ENCODE measurements at regions not wholly inside any gene's neighbourhood (a gene's known extent, or its start where the extent isn't known, plus 50 kb on each side); places are given as distances from the start of the nearest gene placed in this dataset.
A peak's percentile ranks its signal among the peaks of the same experiment; 100 is the strongest.

GRCh38 chr5:6949230-6949629 is 236.0 kb downstream of the TENT4A start:
- ATAC-seq (no peak), DNase-seq (no peak)
- Mint-ChIP-seq H3K36me3 (ENCODE audit: insufficient read depth) (no peaks in the 10 kb centered on the region), H3K4me3 (no peak overlapping the region), H3K27me3 (ENCODE audit: low read depth) (peaks cover 7% of the 10 kb centered on the region), H3K9me3 (no peaks in the 10 kb centered on the region), H3K4me1 (ENCODE audit: low read depth) (no peaks in the 10 kb centered on the region)

- Mint-ChIP-seq H3K36me3 (ENCODE audit: insufficient read depth) (no peaks in the 10 kb centered on the region), H3K4me3 (no peak overlapping the region), H3K9me3 (no peaks in the 10 kb centered on the region), H3K4me1 (ENCODE audit: low read depth) (no peaks in the 10 kb centered on the region), H3K27me3 (ENCODE audit: low read depth) (peaks cover 7% of the 10 kb centered on the region)
- no peak for ATAC-seq
- no peak for DNase-seq
These were observed 237.0 kb downstream of the TENT4A start for GRCh38 chr5:6950250-6950649.

DNA sequence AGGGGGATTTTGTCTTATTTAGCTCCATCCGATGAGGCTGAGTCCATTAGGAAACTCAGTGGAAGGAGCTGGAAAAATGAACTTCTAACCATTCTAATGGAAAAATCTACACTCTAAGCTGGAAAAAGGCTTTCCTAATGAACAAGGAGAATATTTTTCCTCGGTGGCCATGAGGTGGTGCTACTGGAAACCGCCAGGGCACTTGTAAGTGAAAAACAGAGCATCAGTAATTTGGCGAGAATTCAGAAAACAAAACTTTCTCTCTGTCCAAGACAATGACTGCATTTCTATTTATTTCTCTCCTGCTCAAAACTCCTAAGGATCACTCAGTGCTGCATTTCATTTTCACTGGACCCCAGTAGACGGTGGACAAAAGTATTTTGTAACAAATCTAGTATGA is 237.6 kb downstream of the TENT4A start:
- H3K36me3 Mint-ChIP-seq (ENCODE audit: insufficient read depth), result no peaks in the 10 kb centered on the region

DNA sequence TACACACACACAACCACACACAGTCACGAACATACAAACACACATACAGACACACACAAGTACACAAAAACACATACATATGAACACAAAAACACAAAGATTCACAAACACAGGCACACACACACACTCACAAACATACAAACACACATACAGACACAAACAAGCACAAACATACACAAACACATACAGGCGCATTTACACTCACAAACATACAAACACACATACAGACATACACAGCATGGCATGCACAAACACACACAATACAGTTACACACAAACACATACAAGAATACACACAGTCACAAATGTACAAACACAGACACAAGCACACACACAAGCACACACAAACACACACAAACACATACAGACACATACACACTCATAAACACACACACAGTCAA is 247.9 kb downstream of the TENT4A start:
- no peak overlapping the region for H3K4me3 Mint-ChIP-seq
- no peaks in the 10 kb centered on the region for H3K27me3 Mint-ChIP-seq (ENCODE audit: low read depth)
- ATAC-seq (no peak), DNase-seq (no peak)
- H3K4me1 Mint-ChIP-seq (ENCODE audit: low read depth), result no peaks in the 10 kb centered on the region
- H3K9me3 Mint-ChIP-seq, result peaks cover 6% of the 10 kb centered on the region
- no peaks in the 10 kb centered on the region for H3K36me3 Mint-ChIP-seq (ENCODE audit: insufficient read depth)

More for the DNA sequence above, 237.6 kb downstream of the TENT4A start:
- Mint-ChIP-seq H3K4me1 (ENCODE audit: low read depth) (no peaks in the 10 kb centered on the region), H3K4me3 (no peak overlapping the region), H3K9me3 (no peaks in the 10 kb centered on the region), H3K27me3 (ENCODE audit: low read depth) (peaks cover 7% of the 10 kb centered on the region)
- ATAC-seq (no peak), DNase-seq (no peak)

DNA sequence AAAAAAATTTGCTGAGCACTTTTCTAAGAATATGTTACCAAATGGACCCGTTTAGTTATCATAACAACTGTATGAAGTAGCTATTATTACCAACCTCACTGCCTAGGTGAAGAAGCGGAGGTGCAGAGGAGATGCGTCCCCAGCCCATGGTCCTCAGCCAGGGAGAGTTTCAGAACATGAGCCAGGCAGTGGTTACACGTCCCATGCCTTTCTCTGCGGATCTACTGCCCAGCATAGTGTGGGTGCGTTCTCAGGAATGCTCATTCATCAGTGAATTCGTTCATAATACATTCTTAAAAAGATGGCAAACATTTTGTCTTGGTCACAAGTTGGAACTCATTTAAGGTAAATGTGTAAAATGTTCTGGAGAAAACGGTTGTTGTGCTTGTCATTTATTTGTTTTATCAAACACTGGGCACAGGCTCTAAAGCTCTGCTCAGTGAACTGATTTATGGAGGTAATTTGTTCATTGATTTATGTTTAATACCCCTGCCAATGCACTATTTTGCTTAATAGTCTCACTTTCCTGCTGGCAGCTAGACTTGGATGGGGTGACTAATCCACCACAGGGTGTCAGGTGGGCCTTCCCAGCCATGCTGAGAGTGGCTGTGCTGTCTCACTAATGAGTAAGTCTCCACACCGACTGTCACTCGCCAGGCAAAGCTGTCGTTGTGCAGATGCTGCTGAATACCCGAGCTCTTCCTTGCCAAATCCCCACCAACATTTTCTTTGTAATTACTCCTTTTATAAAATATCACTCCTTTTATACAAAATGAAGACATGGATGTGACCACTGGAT is 248.8 kb downstream of the TENT4A start:
- ATAC-seq (no peak), DNase-seq (no peak)
- H3K27me3 Mint-ChIP-seq (ENCODE audit: low read depth), result no peaks in the 10 kb centered on the region
- H3K4me1 Mint-ChIP-seq (ENCODE audit: low read depth), result no peaks in the 10 kb centered on the region
- H3K4me3 Mint-ChIP-seq, result no peak overlapping the region
- H3K36me3 Mint-ChIP-seq (ENCODE audit: insufficient read depth), result no peaks in the 10 kb centered on the region
- H3K9me3 Mint-ChIP-seq, result peaks cover 7% of the 10 kb centered on the region

GRCh38 chr5:6976971-6977370 is 263.7 kb downstream of the TENT4A start:
- DNase-seq, result no peak
- no peaks in the 10 kb centered on the region for H3K27me3 Mint-ChIP-seq (ENCODE audit: low read depth)
- ATAC-seq, result no peak
- no peak overlapping the region for H3K4me3 Mint-ChIP-seq
- H3K36me3 Mint-ChIP-seq (ENCODE audit: insufficient read depth), result no peaks in the 10 kb centered on the region
- H3K4me1 Mint-ChIP-seq (ENCODE audit: low read depth), result no peaks in the 10 kb centered on the region
- no peaks in the 10 kb centered on the region for H3K9me3 Mint-ChIP-seq

GRCh38 chr5:6979061-6979460 is 265.8 kb downstream of the TENT4A start:
- Mint-ChIP-seq H3K36me3 (ENCODE audit: insufficient read depth) (no peaks in the 10 kb centered on the region), H3K9me3 (no peaks in the 10 kb centered on the region)

GRCh38 chr5:6989230-6989629 is 276.0 kb downstream of the TENT4A start:
- H3K36me3 Mint-ChIP-seq (ENCODE audit: insufficient read depth), result no peaks in the 10 kb centered on the region
- H3K4me1 Mint-ChIP-seq (ENCODE audit: low read depth), result no peaks in the 10 kb centered on the region
- H3K9me3 Mint-ChIP-seq, result no peaks in the 10 kb centered on the region
- ATAC-seq (no peak), DNase-seq (no peak)
- H3K27me3 Mint-ChIP-seq (ENCODE audit: low read depth), result peaks cover 2% of the 10 kb centered on the region
- H3K4me3 Mint-ChIP-seq, result no peak overlapping the region

More at GRCh38 chr5:6979061-6979460, 265.8 kb downstream of the TENT4A start:
- ATAC-seq, result no peak
- DNase-seq, result no peak
- Mint-ChIP-seq H3K4me1 (ENCODE audit: low read depth) (no peaks in the 10 kb centered on the region), H3K4me3 (no peak overlapping the region), H3K27me3 (ENCODE audit: low read depth) (no peaks in the 10 kb centered on the region)

DNA sequence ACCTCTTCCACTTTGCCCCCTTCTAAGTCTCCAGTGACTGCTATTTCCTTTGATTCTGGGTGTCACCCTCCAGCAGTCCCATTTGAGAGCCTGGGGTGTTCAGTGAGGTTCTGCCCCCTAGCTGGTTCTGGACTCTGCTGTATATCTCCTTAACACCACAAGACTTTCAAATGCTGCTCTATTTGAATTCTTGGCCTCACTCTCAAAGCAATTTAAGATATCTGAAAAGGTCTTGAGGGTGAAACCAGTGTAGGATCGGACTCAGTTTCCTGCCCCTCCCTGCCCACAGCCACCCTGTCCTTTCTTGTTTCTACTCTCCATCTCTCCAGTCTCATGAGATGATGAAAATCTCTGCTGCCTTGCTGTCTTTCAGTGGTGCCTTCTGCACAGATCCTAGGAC is 280.9 kb downstream of the TENT4A start:
- no peak for ATAC-seq
- no peaks in the 10 kb centered on the region for H3K9me3 Mint-ChIP-seq
- peaks cover 6% of the 10 kb centered on the region for H3K27me3 Mint-ChIP-seq (ENCODE audit: low read depth)
- no peaks in the 10 kb centered on the region for H3K36me3 Mint-ChIP-seq (ENCODE audit: insufficient read depth)
- no peaks in the 10 kb centered on the region for H3K4me1 Mint-ChIP-seq (ENCODE audit: low read depth)
- no peak for DNase-seq
- no peak overlapping the region for H3K4me3 Mint-ChIP-seq

GRCh38 chr5:6995115-6995514 is 281.9 kb downstream of the TENT4A start:
- no peaks in the 10 kb centered on the region for H3K36me3 Mint-ChIP-seq (ENCODE audit: insufficient read depth)
- H3K4me3 Mint-ChIP-seq, result no peak overlapping the region
- no peaks in the 10 kb centered on the region for H3K9me3 Mint-ChIP-seq
- no peaks in the 10 kb centered on the region for H3K4me1 Mint-ChIP-seq (ENCODE audit: low read depth)
- DNase-seq, result no peak
- ATAC-seq, result no peak
- H3K27me3 Mint-ChIP-seq (ENCODE audit: low read depth), result peaks cover 11% of the 10 kb centered on the region

DNA sequence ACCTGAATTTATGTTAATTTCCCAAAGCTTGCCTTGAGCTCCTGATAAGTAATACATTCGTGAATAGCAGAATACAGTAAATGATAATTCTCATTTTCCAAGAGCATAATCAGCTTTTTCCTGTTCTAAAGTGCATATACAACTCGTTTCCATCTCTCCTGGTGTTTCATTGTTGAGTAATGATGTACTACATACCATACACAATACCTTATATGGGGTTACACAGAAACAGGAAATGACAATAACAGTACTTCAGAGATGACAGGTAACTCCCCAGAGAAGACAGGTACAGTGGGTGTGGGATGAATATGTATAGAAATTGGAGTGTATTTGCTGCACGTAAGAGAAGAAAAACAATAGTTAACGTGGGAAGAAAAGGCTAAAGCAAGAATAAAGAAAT is 287.1 kb downstream of the TENT4A start:
- Mint-ChIP-seq H3K36me3 (ENCODE audit: insufficient read depth) (no peaks in the 10 kb centered on the region), H3K27me3 (ENCODE audit: low read depth) (peaks cover 9% of the 10 kb centered on the region), H3K4me1 (ENCODE audit: low read depth) (no peaks in the 10 kb centered on the region), H3K4me3 (no peak overlapping the region), H3K9me3 (peaks cover 3% of the 10 kb centered on the region)
- peak in 1 of 2 donors; percentile 28 for ATAC-seq
- DNase-seq, result no peak

GRCh38 chr5:7010591-7010990 is 297.4 kb downstream of the TENT4A start:
- no peaks in the 10 kb centered on the region for H3K4me1 Mint-ChIP-seq (ENCODE audit: low read depth)
- no peak for ATAC-seq

DNA sequence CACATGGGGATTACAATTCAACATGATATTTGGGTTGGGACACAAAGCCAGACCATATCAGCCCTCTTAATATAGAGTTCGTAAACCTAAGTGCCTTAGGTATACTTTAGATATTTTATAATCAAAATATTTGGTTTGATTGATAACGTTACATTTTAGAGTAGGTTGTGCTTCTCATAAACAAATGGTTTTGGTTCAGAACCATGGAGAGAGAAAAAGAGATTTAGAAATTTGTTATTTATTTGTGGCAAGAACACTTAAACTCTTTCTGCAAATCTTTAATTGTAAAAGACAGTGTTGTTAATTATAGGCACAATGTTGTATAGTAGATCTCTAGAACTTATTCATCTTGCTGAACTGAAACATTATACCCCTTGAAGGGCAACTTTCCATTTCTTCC is 298.8 kb downstream of the TENT4A start:
- H3K9me3 Mint-ChIP-seq, result no peaks in the 10 kb centered on the region
- ATAC-seq (no peak), DNase-seq (no peak)
- no peaks in the 10 kb centered on the region for H3K4me1 Mint-ChIP-seq (ENCODE audit: low read depth)
- peaks cover 1% of the 10 kb centered on the region for H3K27me3 Mint-ChIP-seq (ENCODE audit: low read depth)
- no peak overlapping the region for H3K4me3 Mint-ChIP-seq
- H3K36me3 Mint-ChIP-seq (ENCODE audit: insufficient read depth), result no peaks in the 10 kb centered on the region

More at GRCh38 chr5:7010591-7010990, 297.4 kb downstream of the TENT4A start:
- Mint-ChIP-seq H3K4me3 (no peak overlapping the region), H3K36me3 (ENCODE audit: insufficient read depth) (no peaks in the 10 kb centered on the region), H3K9me3 (no peaks in the 10 kb centered on the region), H3K27me3 (ENCODE audit: low read depth) (no peaks in the 10 kb centered on the region)
- no peak for DNase-seq

GRCh38 chr5:7014611-7015010 is 301.4 kb downstream of the TENT4A start:
- ATAC-seq (no peak), DNase-seq (no peak)
- H3K4me1 Mint-ChIP-seq (ENCODE audit: low read depth), result no peaks in the 10 kb centered on the region
- H3K27me3 Mint-ChIP-seq (ENCODE audit: low read depth), result peaks cover 1% of the 10 kb centered on the region
- H3K9me3 Mint-ChIP-seq, result no peaks in the 10 kb centered on the region
- H3K4me3 Mint-ChIP-seq, result no peak overlapping the region
- no peaks in the 10 kb centered on the region for H3K36me3 Mint-ChIP-seq (ENCODE audit: insufficient read depth)

DNA sequence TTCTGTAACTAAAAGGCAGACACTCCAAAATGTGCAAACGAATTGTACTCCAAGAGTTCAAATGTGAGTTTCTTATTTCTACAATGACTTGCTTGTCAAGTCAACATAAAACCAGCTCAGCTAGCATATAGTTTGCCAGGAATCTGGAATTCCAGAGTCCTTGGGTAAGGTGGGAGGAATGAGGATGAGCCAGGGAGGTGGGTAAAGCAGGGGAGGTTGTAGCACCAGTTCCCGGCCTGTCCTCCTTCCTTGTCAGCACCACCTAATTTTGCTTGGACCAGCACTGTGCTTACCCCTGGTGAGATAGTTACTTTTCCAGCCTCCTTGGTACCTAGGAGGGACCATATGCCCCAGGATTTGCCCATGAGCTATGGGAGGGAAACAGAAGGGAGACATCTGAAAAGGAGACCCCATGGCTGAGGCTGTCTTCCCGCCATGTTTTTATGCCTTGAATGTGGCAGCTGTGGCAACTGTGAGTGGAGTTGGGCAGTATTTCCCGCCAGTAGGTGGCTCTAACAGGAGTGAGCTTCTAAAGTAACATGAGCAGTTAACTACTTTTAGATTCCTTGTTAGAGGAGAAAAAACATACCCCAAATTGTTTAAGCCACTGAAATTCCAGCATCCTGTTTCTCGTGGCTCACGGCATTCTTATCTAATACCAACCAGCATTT is 302.5 kb downstream of the TENT4A start:
- ATAC-seq (no peak), DNase-seq (no peak)
- H3K9me3 Mint-ChIP-seq, result peaks cover 4% of the 10 kb centered on the region
- H3K36me3 Mint-ChIP-seq (ENCODE audit: insufficient read depth), result no peaks in the 10 kb centered on the region
- peaks cover 1% of the 10 kb centered on the region for H3K27me3 Mint-ChIP-seq (ENCODE audit: low read depth)
- H3K4me3 Mint-ChIP-seq, result no peak overlapping the region
- H3K4me1 Mint-ChIP-seq (ENCODE audit: low read depth), result no peaks in the 10 kb centered on the region

Data from activated T-cell treated with anti-CD3 and anti-CD28 coated beads, Interleukin-2, amount 50 U/mL, for 4 hours (primary cell).